ENCODE measurements at regions not wholly inside any gene's neighbourhood (a gene's known extent, or its start where the extent isn't known, plus 50 kb on each side); places are given as distances from the start of the nearest gene placed in this dataset.

DNA sequence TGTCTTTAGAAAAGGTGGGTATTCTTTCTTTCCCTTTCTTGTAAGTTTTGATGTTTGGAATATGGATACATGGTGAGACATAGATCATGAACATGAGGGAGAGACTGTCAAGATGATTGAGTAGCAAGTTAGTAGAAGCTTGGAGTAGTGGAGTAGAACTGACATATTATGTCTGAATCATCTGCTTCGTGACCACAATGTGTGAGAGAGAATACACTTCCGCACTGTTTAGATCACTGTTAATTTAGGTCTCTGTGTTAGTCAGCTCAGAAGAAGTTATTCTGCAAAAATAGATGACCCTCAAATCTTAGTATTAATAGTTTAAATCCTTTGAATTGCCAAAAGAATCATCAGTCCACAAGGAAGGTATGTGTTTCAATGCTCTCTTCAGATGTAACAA is 151.0 kb downstream of the OXSM start:
- FAIRE-seq (no peak), DNase-seq (ENCODE audit: low spot score) (no peak), ATAC-seq (no peak)
- no peaks in the 10 kb centered on the region for H3K9me3 ChIP-seq (ENCODE audit: low read length)
- no peaks in the 10 kb centered on the region for H4K20me1 ChIP-seq (ENCODE audit: insufficient read depth, low read length)
- H3K27ac ChIP-seq (ENCODE audit: extremely low read length, insufficient read depth, low read length), result no peak overlapping the region
- no peak overlapping the region for H2AFZ ChIP-seq (ENCODE audit: low read length)
- no peaks in the 10 kb centered on the region for H3K79me2 ChIP-seq (ENCODE audit: insufficient read depth, low read length)
- no peaks in the 10 kb centered on the region for H3K36me3 ChIP-seq (replicated peaks in 1 of 2; ENCODE audit: control insufficient read depth in 1 of 2, insufficient read depth in 2 of 2, low read length in 2 of 2)
- H3K4me1 ChIP-seq (ENCODE audit: insufficient read depth, low read length), result no peaks in the 10 kb centered on the region
- no peak overlapping the region for H3K4me2 ChIP-seq (ENCODE audit: low read depth, low read length)
- intact Hi-C loops (cut with micrococcal nuclease; ENCODE audit: unreplicated experiment), result no loop called here
- in situ Hi-C loops (cut with HindIII; ENCODE audit: extremely low pct_ligation_motif_present, low pct_unique_long_range_greater_than_20kb), result no loop called here
- TF ChIP-seq, protein P1, sequence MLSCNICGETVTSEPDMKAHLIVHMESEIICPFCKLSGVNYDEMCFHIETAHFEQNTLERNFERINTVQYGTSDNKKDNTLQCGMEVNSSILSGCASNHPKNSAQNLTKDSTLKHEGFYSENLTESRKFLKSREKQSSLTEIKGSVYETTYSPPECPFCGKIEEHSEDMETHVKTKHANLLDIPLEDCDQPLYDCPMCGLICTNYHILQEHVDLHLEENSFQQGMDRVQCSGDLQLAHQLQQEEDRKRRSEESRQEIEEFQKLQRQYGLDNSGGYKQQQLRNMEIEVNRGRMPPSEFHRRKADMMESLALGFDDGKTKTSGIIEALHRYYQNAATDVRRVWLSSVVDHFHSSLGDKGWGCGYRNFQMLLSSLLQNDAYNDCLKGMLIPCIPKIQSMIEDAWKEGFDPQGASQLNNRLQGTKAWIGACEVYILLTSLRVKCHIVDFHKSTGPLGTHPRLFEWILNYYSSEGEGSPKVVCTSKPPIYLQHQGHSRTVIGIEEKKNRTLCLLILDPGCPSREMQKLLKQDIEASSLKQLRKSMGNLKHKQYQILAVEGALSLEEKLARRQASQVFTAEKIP (CRISPR knock-in tag; IDR thresholded peaks at IDR 0.05; ENCODE audit: borderline replicate concordance), result no peak
- TF ChIP-seq KDM1A (CRISPR knock-in tag; IDR thresholded peaks at IDR 0.05), result no peak
- TF ChIP-seq, protein P2, sequence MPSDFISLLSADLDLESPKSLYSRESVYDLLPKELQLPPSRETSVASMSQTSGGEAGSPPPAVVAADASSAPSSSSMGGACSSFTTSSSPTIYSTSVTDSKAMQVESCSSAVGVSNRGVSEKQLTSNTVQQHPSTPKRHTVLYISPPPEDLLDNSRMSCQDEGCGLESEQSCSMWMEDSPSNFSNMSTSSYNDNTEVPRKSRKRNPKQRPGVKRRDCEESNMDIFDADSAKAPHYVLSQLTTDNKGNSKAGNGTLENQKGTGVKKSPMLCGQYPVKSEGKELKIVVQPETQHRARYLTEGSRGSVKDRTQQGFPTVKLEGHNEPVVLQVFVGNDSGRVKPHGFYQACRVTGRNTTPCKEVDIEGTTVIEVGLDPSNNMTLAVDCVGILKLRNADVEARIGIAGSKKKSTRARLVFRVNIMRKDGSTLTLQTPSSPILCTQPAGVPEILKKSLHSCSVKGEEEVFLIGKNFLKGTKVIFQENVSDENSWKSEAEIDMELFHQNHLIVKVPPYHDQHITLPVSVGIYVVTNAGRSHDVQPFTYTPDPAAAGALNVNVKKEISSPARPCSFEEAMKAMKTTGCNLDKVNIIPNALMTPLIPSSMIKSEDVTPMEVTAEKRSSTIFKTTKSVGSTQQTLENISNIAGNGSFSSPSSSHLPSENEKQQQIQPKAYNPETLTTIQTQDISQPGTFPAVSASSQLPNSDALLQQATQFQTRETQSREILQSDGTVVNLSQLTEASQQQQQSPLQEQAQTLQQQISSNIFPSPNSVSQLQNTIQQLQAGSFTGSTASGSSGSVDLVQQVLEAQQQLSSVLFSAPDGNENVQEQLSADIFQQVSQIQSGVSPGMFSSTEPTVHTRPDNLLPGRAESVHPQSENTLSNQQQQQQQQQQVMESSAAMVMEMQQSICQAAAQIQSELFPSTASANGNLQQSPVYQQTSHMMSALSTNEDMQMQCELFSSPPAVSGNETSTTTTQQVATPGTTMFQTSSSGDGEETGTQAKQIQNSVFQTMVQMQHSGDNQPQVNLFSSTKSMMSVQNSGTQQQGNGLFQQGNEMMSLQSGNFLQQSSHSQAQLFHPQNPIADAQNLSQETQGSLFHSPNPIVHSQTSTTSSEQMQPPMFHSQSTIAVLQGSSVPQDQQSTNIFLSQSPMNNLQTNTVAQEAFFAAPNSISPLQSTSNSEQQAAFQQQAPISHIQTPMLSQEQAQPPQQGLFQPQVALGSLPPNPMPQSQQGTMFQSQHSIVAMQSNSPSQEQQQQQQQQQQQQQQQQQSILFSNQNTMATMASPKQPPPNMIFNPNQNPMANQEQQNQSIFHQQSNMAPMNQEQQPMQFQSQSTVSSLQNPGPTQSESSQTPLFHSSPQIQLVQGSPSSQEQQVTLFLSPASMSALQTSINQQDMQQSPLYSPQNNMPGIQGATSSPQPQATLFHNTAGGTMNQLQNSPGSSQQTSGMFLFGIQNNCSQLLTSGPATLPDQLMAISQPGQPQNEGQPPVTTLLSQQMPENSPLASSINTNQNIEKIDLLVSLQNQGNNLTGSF (CRISPR knock-in tag; IDR thresholded peaks at IDR 0.05), result no peak
- TF ChIP-seq HNF4A (CRISPR knock-in tag; IDR thresholded peaks at IDR 0.05), result no peak
- TF ChIP-seq SKI (IDR thresholded peaks at IDR 0.05; ENCODE audit: partially characterized antibody), result no peak
- no peak for TF ChIP-seq ZNF121 (CRISPR knock-in tag; IDR thresholded peaks at IDR 0.05)
- no peak for TF ChIP-seq ZNF883 (CRISPR knock-in tag; IDR thresholded peaks at IDR 0.05; ENCODE audit: not compliant biosample characterization)
- TF ChIP-seq SMARCC2 (IDR thresholded peaks at IDR 0.05), result no peak
- TF ChIP-seq SETDB1 (CRISPR knock-in tag; IDR thresholded peaks at IDR 0.05; ENCODE audit: borderline replicate concordance), result no peak
- no peak for TF ChIP-seq PHB2 (IDR thresholded peaks at IDR 0.05; ENCODE audit: partially characterized antibody)
- TF ChIP-seq ZNF607 (CRISPR knock-in tag; IDR thresholded peaks at IDR 0.05; ENCODE audit: borderline replicate concordance), result no peak
- no peak for TF ChIP-seq ZNF746 (CRISPR knock-in tag; IDR thresholded peaks at IDR 0.05)
- TF ChIP-seq CCDC6 (CRISPR knock-in tag; IDR thresholded peaks at IDR 0.05), result no peak
- no peak for TF ChIP-seq DPF2 (CRISPR knock-in tag; IDR thresholded peaks at IDR 0.05; ENCODE audit: borderline replicate concordance, low read depth)
- no peak for TF ChIP-seq HOXA9 (CRISPR knock-in tag; IDR thresholded peaks at IDR 0.05; ENCODE audit: borderline replicate concordance)
- TF ChIP-seq HNRNPL (IDR thresholded peaks at IDR 0.05; ENCODE audit: low read depth, low read length), result no peak
- 27% methylated on average over 2 of the region's 2 CpGs for WGBS (ENCODE audit: low lambda C conversion rate)
- ChIA-PET POLR2A (no interaction called here), CTCF (ENCODE audit: low intra/inter-chr PET ratio, low total read pairs) (no interaction called here)
- no peaks in the 10 kb centered on the region for H3K27me3 ChIP-seq (ENCODE audit: control insufficient read depth in 1 of 2, insufficient read depth in 2 of 2, low read length in 2 of 2)
- no TSS peak for BruUV-seq (replicated peaks)
- H3K4me3 ChIP-seq (replicated peaks in 1 of 3; ENCODE audit: insufficient read depth in 1 of 3, low read depth in 2 of 3, low read length in 3 of 3), result no peak overlapping the region
- no peak overlapping the region for H3K9ac ChIP-seq (ENCODE audit: insufficient read depth, low read depth, low read length)

Data from HepG2 (cell line).